HG03039 (cell line): ENCODE measurements at regions not wholly inside any gene's neighbourhood (a gene's known extent, or its start where the extent isn't known, plus 50 kb on each side); places are given as distances from the start of the nearest gene placed in this dataset.

Experiments used
- ATAC-seq: cut with Tn5 transposase; IDR thresholded peaks from one replicate; pipeline ENCODE4 v1.9.1; 2021; ENCODE audit warnings: mild to moderate bottlenecking, moderate library complexity; ENCODE audit not compliant: unreplicated experiment

DNA sequence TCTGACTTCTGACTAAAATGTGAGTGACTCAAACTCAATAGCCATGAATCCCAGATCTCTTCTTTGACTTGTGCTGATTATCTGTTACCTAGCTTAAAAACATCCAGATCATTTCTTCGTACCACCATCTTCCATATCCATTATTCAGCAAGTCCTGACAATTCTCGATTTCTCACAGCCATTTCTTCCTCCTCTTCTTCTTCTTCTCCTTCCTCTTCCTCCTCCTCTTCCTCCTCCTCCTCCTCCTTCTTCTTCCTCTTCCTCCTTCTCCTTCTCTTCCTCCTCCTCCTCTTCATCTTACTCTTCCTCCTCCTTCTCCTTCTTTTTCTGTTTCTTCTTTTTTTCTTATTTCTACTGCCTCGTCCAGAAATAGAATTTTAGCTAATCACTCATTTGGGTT lies 77.0 kb upstream of the MAP1B start:
- ATAC-seq: no peak

- no peak for ATAC-seq
Measured at GRCh38 chr5:72032788-72033187, 74.5 kb upstream of the MAP1B start.

DNA sequence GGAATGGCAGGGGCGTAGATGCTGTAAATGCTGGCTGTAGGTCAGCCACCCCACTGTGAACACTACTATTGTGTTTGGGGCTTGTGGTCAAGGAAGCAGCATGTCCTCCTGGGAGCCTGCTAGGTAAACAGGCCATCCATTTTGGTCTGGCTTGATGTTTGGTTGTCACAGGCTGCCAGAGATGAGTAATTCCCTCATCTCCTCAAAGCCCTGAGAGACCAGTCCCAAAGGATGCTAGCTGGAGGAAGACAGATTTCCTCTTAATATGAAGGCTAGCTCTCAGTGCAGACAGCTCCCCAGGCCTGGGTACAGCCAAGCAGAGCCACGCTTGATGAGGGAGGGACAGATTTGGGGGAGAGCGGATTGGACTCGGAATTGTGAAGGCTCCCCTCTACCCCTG lies 72.5 kb upstream of the MAP1B start:
- no peak for ATAC-seq

- ATAC-seq: no peak
Measured at GRCh38 chr5:72035831-72036230, 71.4 kb upstream of the MAP1B start.

DNA sequence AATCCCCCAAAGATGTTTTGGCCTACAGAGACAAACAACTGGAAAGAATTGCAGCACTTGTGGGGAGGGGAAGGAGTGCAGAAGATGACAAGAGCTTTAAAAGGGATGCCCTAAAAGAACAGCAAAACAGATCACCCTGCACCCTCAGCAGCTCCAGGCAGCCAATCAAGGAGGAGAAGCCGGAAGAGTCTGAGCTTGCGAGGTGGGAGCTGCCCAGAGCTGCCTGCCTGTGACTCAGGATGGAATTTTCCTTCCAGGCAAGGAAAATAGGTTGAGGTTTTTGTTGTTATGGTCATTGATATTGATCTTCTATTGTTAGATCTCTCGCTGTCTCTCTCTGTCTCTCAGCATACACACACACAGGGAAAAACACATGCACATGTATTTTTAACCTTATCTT lies 70.3 kb upstream of the MAP1B start:
- ATAC-seq: no peak

GRCh38 chr5:72040513-72040912 lies 66.8 kb upstream of the MAP1B start:
- no peak for ATAC-seq

GRCh38 chr5:72041654-72042053 lies 65.6 kb upstream of the MAP1B start:
- no peak for ATAC-seq

GRCh38 chr5:72042097-72042496 lies 65.2 kb upstream of the MAP1B start:
- ATAC-seq: no peak

- no peak for ATAC-seq
Measured at GRCh38 chr5:72045692-72046091, 61.6 kb upstream of the MAP1B start.

DNA sequence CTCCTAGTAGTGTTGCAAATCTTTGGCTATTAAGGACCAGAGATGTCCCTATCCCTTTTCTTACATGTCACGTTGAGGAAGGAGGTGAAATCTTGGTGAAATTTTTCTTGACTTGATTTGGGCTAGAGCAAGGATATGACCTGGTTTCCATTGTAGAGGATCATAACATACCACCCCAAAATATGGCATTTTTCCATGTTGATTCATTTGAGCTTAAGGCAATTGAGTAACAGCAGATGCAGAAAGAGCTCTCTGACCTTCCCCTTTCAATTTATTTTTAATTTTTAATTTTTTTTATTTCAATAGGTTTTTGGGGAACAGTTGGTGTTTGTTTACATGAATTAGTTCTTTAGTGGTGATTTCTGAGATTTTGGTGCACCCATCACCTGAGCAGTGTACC lies 61.2 kb upstream of the MAP1B start:
- ATAC-seq: no peak

DNA sequence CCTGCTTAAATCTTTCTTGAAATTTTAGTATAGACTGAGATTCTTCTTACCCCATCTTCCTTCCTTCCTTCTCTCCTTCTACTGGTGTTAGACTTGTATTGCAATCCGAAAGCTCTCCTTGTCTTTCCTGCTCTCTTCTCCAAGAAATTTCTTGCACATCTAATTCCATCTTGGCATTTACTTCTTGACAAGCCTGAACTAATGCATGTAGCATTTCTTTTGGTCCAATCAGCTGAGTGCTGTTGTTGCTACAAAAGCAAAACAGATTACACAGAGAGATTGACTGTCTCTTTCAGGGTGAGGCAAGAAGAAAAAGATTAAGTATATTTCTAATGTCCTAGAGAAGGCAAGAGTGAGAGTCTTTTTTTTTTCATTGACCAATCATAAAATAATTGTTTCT lies 51.6 kb upstream of the MAP1B start:
- no peak for ATAC-seq
